HS-27A (cell line): ENCODE measurements at regions not wholly inside any gene's neighbourhood (a gene's known extent, or its start where the extent isn't known, plus 50 kb on each side); places are given as distances from the start of the nearest gene placed in this dataset.
"Not testable (repeated sequence)": the region's sequence is repeated elsewhere in the genome, so short reads cannot be mapped to it uniquely, and the experiment has no call there.

ENCODE experiments used
- DNase-seq: peaks from one replicate; pipeline ENCODE4 v3.0.0-alpha.2; 2012; ENCODE audit warnings: low read depth, missing footprints

GRCh38 chr3:73179601-73180000, 118.1 kb downstream of the EBLN2 start:
- no peak for DNase-seq

- no peak for DNase-seq
These were observed 125.3 kb downstream of the EBLN2 start for GRCh38 chr3:73186741-73187140.

GRCh38 chr3:73187328-73187727, 125.9 kb downstream of the EBLN2 start:
- no peak for DNase-seq

- no peak for DNase-seq
These were observed 127.2 kb downstream of the EBLN2 start for GRCh38 chr3:73188707-73189106.

GRCh38 chr3:73192036-73192738, 130.7 kb downstream of the EBLN2 start:
- DNase-seq = no peak

GRCh38 chr3:73193943-73194342, 132.5 kb downstream of the EBLN2 start:
- DNase-seq = not testable (repeated sequence)

- no peak for DNase-seq
These were observed 135.7 kb downstream of the EBLN2 start for GRCh38 chr3:73197187-73197586.

GRCh38 chr3:73203101-73203500, 141.6 kb downstream of the EBLN2 start:
- no peak for DNase-seq

GRCh38 chr3:73203633-73204032, 142.2 kb downstream of the EBLN2 start:
- no peak for DNase-seq

- no peak for DNase-seq
These were observed 143.4 kb downstream of the EBLN2 start for GRCh38 chr3:73204841-73205240.

GRCh38 chr3:73206030-73206429, 144.6 kb downstream of the EBLN2 start:
- DNase-seq = no peak

- DNase-seq = no peak
These were observed 146.5 kb downstream of the EBLN2 start for GRCh38 chr3:73207946-73208440.

GRCh38 chr3:73210759-73211158, 149.3 kb downstream of the EBLN2 start:
- no peak for DNase-seq

- no peak for DNase-seq
These were observed 151.2 kb downstream of the EBLN2 start for GRCh38 chr3:73212683-73213082.

GRCh38 chr3:73213896-73214295, 152.4 kb downstream of the EBLN2 start:
- no peak for DNase-seq

GRCh38 chr3:73214846-73215245, 153.4 kb downstream of the EBLN2 start:
- no peak for DNase-seq

- no peak for DNase-seq
These were observed 153.8 kb downstream of the EBLN2 start for GRCh38 chr3:73215281-73215680.

- DNase-seq = no peak
These were observed 154.4 kb downstream of the EBLN2 start for GRCh38 chr3:73215901-73216300.

- DNase-seq = no peak
These were observed 154.9 kb downstream of the EBLN2 start for GRCh38 chr3:73216310-73216709.

GRCh38 chr3:73222126-73222525, 160.7 kb downstream of the EBLN2 start:
- no peak for DNase-seq

GRCh38 chr3:73225146-73225855, 163.8 kb downstream of the EBLN2 start:
- no peak for DNase-seq

GRCh38 chr3:73225991-73226390, 164.5 kb downstream of the EBLN2 start:
- DNase-seq = no peak

- no peak for DNase-seq
These were observed 166.5 kb downstream of the EBLN2 start for GRCh38 chr3:73228000-73228399.

GRCh38 chr3:73228437-73228836, 167.0 kb downstream of the EBLN2 start:
- no peak for DNase-seq
